B cell (primary cell): ENCODE measurements at regions not wholly inside any gene's neighbourhood (a gene's known extent, or its start where the extent isn't known, plus 50 kb on each side); places are given as distances from the start of the nearest gene placed in this dataset.

Experiments used
- ATAC-seq: fragments of 200-7000 bp; cut with Tn5 transposase; one replicate; pipeline ENCODE4 v1.10.0; 2021; ENCODE audit warnings: low read depth, mild to moderate bottlenecking, moderate number of reproducible peaks, moderate library complexity
- CTCF ChIA-PET: fragments of 350-600 bp; sonication (Branson Sonifier 250); formaldehyde crosslinking; loops from one replicate; lab custom pipeline; 2021; ENCODE audit warnings: antibody characterized with exemption, inconsistent platforms; lab: Charles Lee
- POLR2A ChIA-PET: fragments of 350-600 bp; sonication (Branson Sonifier 250); formaldehyde crosslinking; loops from one replicate; lab custom pipeline; 2021; ENCODE audit warnings: antibody characterized with exemption; lab: Charles Lee
- DNase-seq: peaks from one replicate; pipeline ENCODE4 v3.0.0; 2013
- H2AFZ ChIP-seq: 2 replicates; pipeline ENCODE4 v1.6.1; 2012; ENCODE audit warnings: mild to moderate bottlenecking, low read depth, low read length; ENCODE audit not compliant: insufficient read depth, poor library complexity, severe bottlenecking
- H3K27ac ChIP-seq, 2 donors: 1 replicate in 1 of 2; 2 replicates in 1 of 2; pipeline ENCODE4 v1.5.1; 2012 to 2013; ENCODE audit warnings: low read length in 2 of 2, mild to moderate bottlenecking in 2 of 2, moderate library complexity in 1 of 2
- H3K27me3 ChIP-seq, 4 experiments: fragments of 200-600 bp in 1 of 4; sonication (generic) in 1 of 4; replicated peaks in 1 of 4; 1 replicate in 2 of 4; 2 replicates in 2 of 4; pipeline versions ENCODE4 v1.6.1 to v1.7.0; 2013 to 2016; ENCODE audit warnings: low read length in 3 of 4, mild to moderate bottlenecking in 2 of 4, mixed read lengths in 1 of 4, moderate library complexity in 1 of 4; ENCODE audit not compliant: insufficient read depth in 4 of 4, control insufficient read depth in 3 of 4; ENCODE audit errors: control extremely low read depth in 1 of 4
- H3K36me3 ChIP-seq, 2 experiments: replicated peaks in 1 of 2; 1 replicate in 1 of 2; 2 replicates in 1 of 2; pipeline versions ENCODE4 v1.6.1 to v1.7.1; 2013; ENCODE audit warnings: low read length in 1 of 2; ENCODE audit not compliant: insufficient read depth in 2 of 2, control insufficient read depth in 1 of 2; ENCODE audit errors: control extremely low read depth in 1 of 2, extremely low read depth in 1 of 2
- H3K4me1 ChIP-seq, 2 donors: fragments of 200-600 bp in 1 of 2; sonication (generic) in 1 of 2; 1 replicate in 1 of 2; 2 replicates in 1 of 2; pipeline versions ENCODE4 v1.5.1 to v1.6.1; 2013 to 2017; ENCODE audit warnings: low read length in 2 of 2; ENCODE audit not compliant: control insufficient read depth in 2 of 2, insufficient read depth in 2 of 2
- H3K4me2 ChIP-seq: replicated peaks from 2 replicates; pipeline ENCODE3; 2012; ENCODE audit warnings: mild to moderate bottlenecking, low read depth, low read length; ENCODE audit not compliant: poor library complexity, severe bottlenecking
- H3K4me3 ChIP-seq, 5 experiments: fragments of 200-600 bp in 1 of 5; sonication (generic) in 1 of 5; 1 replicate in 3 of 5; 2 replicates in 2 of 5; pipeline versions ENCODE4 v1.5.1 to v1.7.0; 2011 to 2016; ENCODE audit warnings: low read length in 4 of 5, mild to moderate bottlenecking in 4 of 5, low read depth in 2 of 5, control low read depth in 1 of 5, moderate library complexity in 1 of 5; ENCODE audit not compliant: insufficient read depth in 1 of 5; ENCODE audit errors: control extremely low read depth in 1 of 5, extremely low read depth in 1 of 5
- H3K79me2 ChIP-seq: fragments of 200-600 bp; sonication (generic); one replicate; pipeline ENCODE4 v1.6.0; 2016; ENCODE audit warnings: low read length; ENCODE audit not compliant: control insufficient read depth, insufficient read depth
- H3K9ac ChIP-seq: fragments of 200-600 bp; sonication (generic); 2 replicates; pipeline ENCODE4 v1.6.1; 2017; ENCODE audit warnings: mild to moderate bottlenecking, low read length, moderate library complexity
- H3K9me3 ChIP-seq, 3 donors: one replicate each; pipeline versions ENCODE4 v1.6.1 to v1.7.1; 2013; ENCODE audit warnings: low read length in 2 of 3; ENCODE audit not compliant: control insufficient read depth in 2 of 3, insufficient read depth in 1 of 3; ENCODE audit errors: control extremely low read depth in 1 of 3
- H4K20me1 ChIP-seq: 2 replicates; pipeline ENCODE4 v1.6.0; 2012; ENCODE audit warnings: mild to moderate bottlenecking, low read length; ENCODE audit not compliant: insufficient read depth, control insufficient read depth, poor library complexity, severe bottlenecking
- H3K27ac Mint-ChIP-seq: one replicate; pipeline ENCODE4 v1.8.0; 2021; ENCODE audit warnings: mixed read lengths
- H3K27me3 Mint-ChIP-seq: one replicate; pipeline ENCODE4 v1.8.0; 2021; ENCODE audit warnings: mixed read lengths
- H3K4me1 Mint-ChIP-seq: one replicate; pipeline ENCODE4 v1.8.0; 2021; ENCODE audit warnings: mixed read lengths
- H3K4me3 Mint-ChIP-seq: one replicate; pipeline ENCODE4 v1.8.0; 2021; ENCODE audit warnings: mixed read lengths
- H3K9me3 Mint-ChIP-seq: one replicate; pipeline ENCODE4 v1.8.0; 2022; ENCODE audit warnings: mixed read lengths; ENCODE audit not compliant: insufficient read depth
- CTCF ChIP-seq: fragments of 200-600 bp; IDR thresholded peaks from one replicate; pipeline ENCODE4 v1.8.0; 2022; ENCODE audit warnings: antibody characterized with exemption, mild to moderate bottlenecking
- EZH2 ChIP-seq: IDR thresholded peaks from 2 replicates; pipeline ENCODE4 v1.6.1; 2012; ENCODE audit warnings: borderline replicate concordance, low read depth, mild to moderate bottlenecking, moderate library complexity, low read length; ENCODE audit not compliant: insufficient read depth, poor library complexity, severe bottlenecking
- WGBS: methylation state at CpG from one replicate; pipeline ENCODE4 v1.1.5; 2013; ENCODE audit warnings: missing lambda C conversion rate; ENCODE audit not compliant: insufficient coverage; 5-methylcytosine and 5-hydroxymethylcytosine counted together
- intact Hi-C: fragments of 100-400 bp; cut with micrococcal nuclease; formaldehyde crosslinking; loops from one replicate; pipeline ENCODE4 v1.10.0; 2022

- ATAC-seq = no peak
- Histone ChIP-seq H3K27me3 (no peaks in the 10 kb centered on the region), H3K4me2 (no peak overlapping the region), H3K9ac (no peak overlapping the region), H3K27ac (no peak overlapping the region), H3K4me1 (no peaks in the 10 kb centered on the region), H3K79me2 (no peaks in the 10 kb centered on the region), H4K20me1 (no peaks in the 10 kb centered on the region), H3K9me3 (no peaks in the 10 kb centered on the region), H3K4me3 (no peak overlapping the region), H2AFZ (no peak overlapping the region), H3K36me3 (no peaks in the 10 kb centered on the region)
- no peak for TF ChIP-seq EZH2
- no peak overlapping the region for H3K4me3 Mint-ChIP-seq
- DNase-seq = no peak
- peaks cover 9% of the 10 kb centered on the region for H3K27me3 Mint-ChIP-seq
- no peaks in the 10 kb centered on the region for H3K9me3 Mint-ChIP-seq
- intact Hi-C loops = no loop called here
- H3K4me1 Mint-ChIP-seq = no peaks in the 10 kb centered on the region
- POLR2A ChIA-PET = no interaction called here
- H3K27ac Mint-ChIP-seq = no peak overlapping the region
- WGBS = no CpG with 5 or more reads among the region's 1 CpG
- CTCF ChIA-PET = no interaction called here
These were observed 56.7 kb upstream of the RCN1 start for GRCh38 chr11:32034149-32034548.

- ChIA-PET POLR2A (no interaction called here), CTCF (no interaction called here)
- Histone ChIP-seq H4K20me1 (no peaks in the 10 kb centered on the region), H3K36me3 (no peaks in the 10 kb centered on the region), H3K9ac (no peak overlapping the region), H3K79me2 (no peaks in the 10 kb centered on the region), H3K4me1 (no peaks in the 10 kb centered on the region), H3K9me3 (no peaks in the 10 kb centered on the region), H2AFZ (no peak overlapping the region), H3K4me2 (no peak overlapping the region), H3K27ac (no peak overlapping the region), H3K4me3 (no peak overlapping the region), H3K27me3 (no peaks in the 10 kb centered on the region)
- WGBS = no CpG with 5 or more reads among the region's 6 CpGs
- H3K9me3 Mint-ChIP-seq = no peaks in the 10 kb centered on the region
- DNase-seq = no peak
- no peak for ATAC-seq
- no peak overlapping the region for H3K4me3 Mint-ChIP-seq
- peaks cover 9% of the 10 kb centered on the region for H3K27me3 Mint-ChIP-seq
- intact Hi-C loops = no loop called here
- TF ChIP-seq EZH2 = no peak
- TF ChIP-seq CTCF = no peak
- H3K4me1 Mint-ChIP-seq = no peaks in the 10 kb centered on the region
- no peak overlapping the region for H3K27ac Mint-ChIP-seq
These were observed 57.4 kb upstream of the RCN1 start for GRCh38 chr11:32033491-32033890.
